Esophagus (tissue), 2 donors: ENCODE measurements at regions not wholly inside any gene's neighbourhood (a gene's known extent, or its start where the extent isn't known, plus 50 kb on each side); places are given as distances from the start of the nearest gene placed in this dataset.
"Not testable (repeated sequence)": the region's sequence is repeated elsewhere in the genome, so short reads cannot be mapped to it uniquely, and the experiment has no call there.

Experiments
- H3K27ac ChIP-seq, 2 donors: one replicate each; pipeline ENCODE4 v1.5.1; 2013; ENCODE audit warnings: low read depth in 2 of 2, mild to moderate bottlenecking in 2 of 2, inconsistent platforms in 1 of 2, low read length in 1 of 2, moderate library complexity in 1 of 2
- H3K27me3 ChIP-seq, 2 donors: one replicate each; pipeline ENCODE4 v1.6.1; 2013; ENCODE audit warnings: low read length in 2 of 2, control low read depth in 1 of 2, mild to moderate bottlenecking in 1 of 2; ENCODE audit not compliant: insufficient read depth in 2 of 2, control insufficient read depth in 1 of 2
- H3K36me3 ChIP-seq, 2 donors: one replicate each; pipeline ENCODE4 v1.6.1; 2013; ENCODE audit warnings: low read length in 1 of 2; ENCODE audit not compliant: control insufficient read depth in 2 of 2, insufficient read depth in 2 of 2
- H3K4me1 ChIP-seq, 2 donors: one replicate each; pipeline ENCODE4 v1.6.1; 2013; ENCODE audit warnings: low read length in 1 of 2; ENCODE audit not compliant: control insufficient read depth in 2 of 2, insufficient read depth in 2 of 2
- H3K4me3 ChIP-seq, 2 donors: one replicate each; pipeline ENCODE4 v1.5.1; 2013; ENCODE audit warnings: low read length in 2 of 2, mild to moderate bottlenecking in 2 of 2, low read depth in 1 of 2, moderate library complexity in 1 of 2
- H3K9me3 ChIP-seq, 2 donors: one replicate each; pipeline ENCODE4 v1.6.1; 2013; ENCODE audit warnings: mild to moderate bottlenecking in 2 of 2, low read depth in 1 of 2, low read length in 1 of 2, moderate library complexity in 1 of 2; ENCODE audit not compliant: control insufficient read depth in 2 of 2, insufficient read depth in 1 of 2
- WGBS, 2 donors: extraction: QIAGEN DNeasy Blood & Tissue Kit; methylation state at CpG; one replicate each; pipeline ENCODE4 v1.1.7; 2013; 5-methylcytosine and 5-hydroxymethylcytosine counted together
- donor health status: healthy with polysubstance abuse.
- donor health status: Bipolar disorder and iron deficiency.

DNA sequence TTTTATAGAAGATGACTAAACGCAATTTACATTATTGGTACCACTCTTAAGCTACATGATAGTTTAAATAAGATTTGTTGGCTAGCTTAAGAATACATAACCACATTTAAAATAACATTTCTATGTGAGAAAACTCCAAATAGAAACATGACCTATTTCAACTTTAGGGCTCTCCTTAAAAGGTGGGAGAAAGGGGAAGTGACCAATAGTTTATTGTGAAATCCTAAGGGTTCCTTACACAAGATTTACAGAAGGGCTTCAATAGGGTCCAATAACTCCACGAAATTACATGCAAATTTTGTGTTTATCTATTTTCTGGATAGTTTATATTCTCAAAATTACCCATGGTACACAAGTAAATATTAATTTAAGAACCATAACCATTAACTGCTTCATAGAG lies 91.6 kb upstream of the DST start:
- H3K4me1 ChIP-seq = no peaks in the 10 kb centered on the region
- H3K4me3 ChIP-seq = no peak overlapping the region
- H3K27ac ChIP-seq = no peak overlapping the region
- no peaks in the 10 kb centered on the region for H3K27me3 ChIP-seq
- H3K36me3 ChIP-seq = no peaks in the 10 kb centered on the region
- WGBS, 2 donors = 67 to 74% methylated on average over 2 of the region's 2 CpGs
- no peaks in the 10 kb centered on the region for H3K9me3 ChIP-seq

DNA sequence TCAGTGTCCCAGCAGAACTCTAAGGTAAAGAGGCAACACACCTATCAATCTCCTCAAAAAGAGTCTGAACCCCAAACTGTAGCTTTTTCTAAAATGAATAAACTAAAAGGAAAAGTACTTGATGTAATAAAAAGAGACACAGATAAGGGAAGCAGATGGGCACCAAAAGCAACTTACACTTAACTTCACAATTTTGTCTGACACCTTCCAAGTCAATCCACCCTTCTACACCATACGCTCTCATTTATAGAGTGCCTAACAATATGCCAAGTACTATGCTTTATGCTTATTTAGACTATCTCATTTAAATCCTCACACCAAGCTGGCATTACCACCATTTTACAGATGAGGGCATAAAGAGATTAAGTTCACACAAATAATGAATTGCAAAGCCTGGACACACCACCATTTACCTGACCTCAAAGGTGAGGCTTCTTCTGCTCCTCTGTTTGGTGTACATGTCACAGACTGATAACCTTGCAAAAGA lies 90.6 kb upstream of the DST start:
- Histone ChIP-seq H3K4me1 (no peaks in the 10 kb centered on the region), H3K9me3 (no peaks in the 10 kb centered on the region), H3K27ac (no peak overlapping the region), H3K27me3 (no peaks in the 10 kb centered on the region), H3K36me3 (no peaks in the 10 kb centered on the region), H3K4me3 (no peak overlapping the region)
- WGBS, 2 donors = 97% methylated on average over 1 of the region's 1 CpG

DNA sequence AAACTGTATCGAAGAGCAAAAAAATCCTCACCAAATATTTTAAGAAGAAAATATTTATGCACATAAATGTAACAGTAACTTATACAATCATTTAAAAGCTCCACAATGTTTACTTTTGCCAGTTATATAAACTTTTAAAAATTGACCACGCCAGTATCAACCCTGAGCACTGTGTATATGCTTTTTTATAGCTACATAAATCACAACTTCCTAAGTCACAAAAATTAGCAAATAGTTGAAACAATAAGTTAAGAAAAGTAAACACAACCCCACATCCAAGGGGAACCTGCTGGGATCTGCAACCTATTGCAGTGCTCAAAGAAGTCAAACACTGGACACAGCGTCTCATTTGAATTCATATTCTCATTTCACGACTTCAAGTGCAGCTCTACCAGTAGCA lies 89.8 kb upstream of the DST start:
- Histone ChIP-seq H3K9me3 (no peaks in the 10 kb centered on the region), H3K36me3 (no peaks in the 10 kb centered on the region), H3K27me3 (no peaks in the 10 kb centered on the region), H3K4me1 (no peaks in the 10 kb centered on the region), H3K4me3 (no peak overlapping the region), H3K27ac (no peak overlapping the region)
- WGBS, 2 donors = 76 to 78% methylated on average over 4 of the region's 4 CpGs

DNA sequence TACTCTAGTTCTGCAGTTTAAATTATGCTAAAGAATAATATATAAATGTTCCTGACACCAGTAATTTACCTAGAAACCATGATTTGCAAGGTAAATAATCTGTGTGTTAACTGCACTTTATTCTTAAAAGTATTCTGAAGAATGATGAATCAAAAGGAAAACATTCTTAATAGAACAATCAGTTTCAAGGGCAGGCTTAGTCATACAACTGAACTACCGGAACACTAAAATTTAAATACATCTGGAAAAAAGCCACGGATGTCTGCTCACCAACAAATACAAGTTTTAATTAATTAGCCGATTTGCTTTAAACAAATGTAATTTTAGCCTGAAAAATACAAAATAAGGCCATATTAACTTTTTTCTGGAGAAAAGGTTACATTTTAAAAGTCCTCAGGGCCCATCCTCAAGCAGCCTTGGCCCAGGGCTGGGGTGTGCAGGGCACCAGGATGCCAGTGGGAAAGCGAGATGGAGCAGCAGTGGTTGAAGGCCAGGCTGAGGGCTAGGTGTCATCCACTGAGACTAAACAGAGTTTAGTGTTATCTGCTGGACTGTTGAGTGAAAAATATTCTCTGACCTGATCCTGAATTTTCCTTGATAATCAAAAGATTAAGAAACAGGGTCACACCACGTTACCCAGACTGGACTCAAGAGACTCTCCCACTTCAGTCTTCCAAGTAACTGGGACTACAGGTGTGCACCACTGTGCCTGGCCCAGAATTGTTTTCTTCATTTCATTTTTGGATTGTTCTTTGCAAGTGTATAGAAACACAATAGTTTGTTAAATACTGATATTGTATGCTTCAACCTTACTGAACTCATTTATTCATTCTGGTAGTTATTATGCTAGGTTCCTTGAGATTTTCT lies 88.2 kb upstream of the DST start:
- no peaks in the 10 kb centered on the region for H3K4me1 ChIP-seq
- H3K27ac ChIP-seq = no peak overlapping the region

DNA sequence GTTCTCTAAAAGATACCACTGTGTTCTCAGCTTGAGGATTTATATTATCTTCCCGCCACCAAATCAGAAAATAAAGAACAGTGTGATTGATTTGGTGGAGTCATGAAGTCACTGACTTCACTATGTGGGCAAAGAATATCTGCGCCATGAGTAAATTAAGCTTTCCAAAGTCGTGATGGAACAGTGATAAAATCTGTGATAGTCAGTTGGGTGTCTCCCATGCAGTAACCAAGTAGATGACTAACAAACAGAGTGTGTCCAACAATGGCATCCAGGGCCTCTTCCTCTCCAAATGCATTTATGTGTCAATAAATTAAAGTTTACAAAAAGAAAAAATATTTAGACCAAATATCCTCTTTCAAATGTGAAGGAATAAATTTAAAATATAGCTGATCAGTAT lies 87.0 kb upstream of the DST start:
- no peak overlapping the region for H3K27ac ChIP-seq
- H3K9me3 ChIP-seq = no peaks in the 10 kb centered on the region
- no peak overlapping the region for H3K4me3 ChIP-seq
- 81 to 89% methylated on average over 3 of the region's 3 CpGs for WGBS, 2 donors
- no peaks in the 10 kb centered on the region for H3K27me3 ChIP-seq
- H3K36me3 ChIP-seq = no peaks in the 10 kb centered on the region
- no peaks in the 10 kb centered on the region for H3K4me1 ChIP-seq

More for the DNA sequence above, 88.2 kb upstream of the DST start:
- H3K36me3 ChIP-seq = no peaks in the 10 kb centered on the region
- no peaks in the 10 kb centered on the region for H3K27me3 ChIP-seq
- no peak overlapping the region for H3K4me3 ChIP-seq
- no peaks in the 10 kb centered on the region for H3K9me3 ChIP-seq
- WGBS, 2 donors = 53 to 54% methylated on average over 5 of the region's 5 CpGs

DNA sequence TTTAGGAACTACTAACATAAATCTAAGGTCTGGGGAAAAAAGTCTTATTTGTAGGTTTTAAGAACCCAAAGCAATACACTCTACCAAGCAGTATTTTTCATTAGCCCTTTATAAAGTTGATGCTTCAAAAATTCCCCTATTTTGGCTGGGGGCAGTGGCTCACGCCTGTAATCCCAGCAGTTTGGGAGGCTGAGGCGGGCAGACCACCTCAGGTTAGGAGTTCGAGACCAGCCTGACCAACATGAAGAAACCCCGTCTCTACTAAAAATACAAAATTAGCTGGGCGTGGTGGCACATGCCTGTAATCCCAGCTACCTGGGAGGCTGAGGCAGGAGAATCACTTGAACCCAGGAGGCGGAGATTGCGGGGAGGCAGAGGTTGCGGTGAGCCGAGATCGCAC lies 86.5 kb upstream of the DST start:
- H3K9me3 ChIP-seq, H3K27me3 ChIP-seq, H3K36me3 ChIP-seq, H3K4me3 ChIP-seq, H3K27ac ChIP-seq, H3K4me1 ChIP-seq: not testable (repeated sequence)
- WGBS, 2 donors = 95% methylated on average over 10 of the region's 10 CpGs

DNA sequence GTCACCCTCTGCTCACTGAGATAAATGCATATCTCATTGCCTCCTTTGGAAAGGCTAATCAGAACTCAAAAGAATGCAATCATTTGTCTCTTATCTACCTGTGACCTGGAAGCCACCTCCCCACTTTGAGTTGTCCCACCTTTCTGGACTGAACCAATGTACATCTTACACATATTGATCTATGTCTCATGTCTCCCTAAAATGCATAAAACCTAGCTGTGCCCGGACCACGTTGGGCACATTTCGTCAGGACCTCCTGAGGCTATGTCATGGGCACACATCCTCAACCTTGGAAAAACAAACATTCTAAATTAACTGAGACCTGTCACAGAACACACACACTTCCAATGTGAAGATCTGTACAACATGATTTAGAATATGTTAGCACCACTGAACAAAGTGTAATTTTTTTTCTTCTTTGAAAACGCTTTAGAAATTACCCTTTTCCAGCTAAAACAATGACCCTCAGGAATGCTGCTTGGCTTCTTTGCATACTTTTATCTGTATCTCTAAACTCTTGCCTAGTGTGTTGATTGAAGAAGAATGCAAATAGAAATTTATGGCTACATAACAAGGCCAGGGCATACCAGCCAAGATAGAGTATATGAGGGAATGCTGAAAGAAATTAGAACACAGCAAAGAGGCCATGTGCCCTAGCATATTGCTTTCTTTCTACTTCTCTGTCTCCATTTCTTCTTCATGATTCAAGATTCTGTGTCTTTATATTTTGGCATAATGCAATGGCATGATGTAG lies 84.6 kb upstream of the DST start:
- no peak overlapping the region for H3K4me3 ChIP-seq
- WGBS, 2 donors = 68 to 77% methylated on average over 4 of the region's 4 CpGs
- no peaks in the 10 kb centered on the region for H3K36me3 ChIP-seq
- no peaks in the 10 kb centered on the region for H3K27me3 ChIP-seq
- H3K9me3 ChIP-seq = no peaks in the 10 kb centered on the region
- no peak overlapping the region for H3K27ac ChIP-seq
- H3K4me1 ChIP-seq = no peaks in the 10 kb centered on the region

DNA sequence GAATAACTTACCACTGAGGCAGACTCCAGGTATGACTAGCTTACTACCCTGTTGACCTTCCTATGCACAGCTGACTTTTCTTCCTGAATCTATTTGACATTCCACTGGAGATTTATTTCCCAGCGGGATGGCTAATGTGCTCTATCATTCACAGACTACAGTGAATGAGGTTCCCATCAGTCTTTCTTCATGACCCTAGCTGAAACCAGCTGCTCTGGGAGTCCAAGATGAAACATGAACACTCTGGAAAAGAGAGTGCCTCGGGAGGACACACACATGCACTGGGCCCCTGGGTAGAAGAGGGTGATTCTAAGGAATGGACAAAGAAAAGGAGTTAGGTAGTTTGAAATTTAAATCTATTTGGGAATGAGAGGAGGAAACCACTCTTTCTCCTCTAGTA lies 82.6 kb upstream of the DST start:
- no peak overlapping the region for H3K27ac ChIP-seq
- H3K36me3 ChIP-seq = no peaks in the 10 kb centered on the region
- H3K4me3 ChIP-seq = no peak overlapping the region
- H3K9me3 ChIP-seq = no peaks in the 10 kb centered on the region
- H3K4me1 ChIP-seq = no peaks in the 10 kb centered on the region
- no peaks in the 10 kb centered on the region for H3K27me3 ChIP-seq
- WGBS, 2 donors = 84 to 89% methylated on average over 2 of the region's 2 CpGs

DNA sequence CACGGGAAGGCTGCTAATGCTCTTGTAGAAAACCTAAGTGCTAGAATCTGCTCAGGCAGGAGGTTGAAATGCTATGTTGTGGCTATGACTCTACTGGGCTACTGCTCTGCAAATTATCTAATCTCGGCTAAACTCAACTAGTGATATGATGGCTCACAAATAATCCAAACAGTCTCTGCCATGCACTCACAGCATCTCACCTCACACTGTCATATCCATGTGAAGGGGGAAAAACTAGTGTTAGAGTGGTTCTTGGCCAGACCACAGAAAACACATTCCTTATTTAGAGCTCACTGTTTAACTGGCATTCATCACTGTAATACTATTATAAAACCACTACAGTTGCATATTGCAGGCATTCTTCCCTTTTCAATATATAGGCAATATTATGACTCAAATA lies 81.8 kb upstream of the DST start:
- H3K27me3 ChIP-seq = no peaks in the 10 kb centered on the region
- WGBS, 2 donors = 62 to 76% methylated on average over 2 of the region's 2 CpGs
- no peaks in the 10 kb centered on the region for H3K36me3 ChIP-seq
- H3K27ac ChIP-seq = no peak overlapping the region
- H3K4me1 ChIP-seq = no peaks in the 10 kb centered on the region
- H3K4me3 ChIP-seq = no peak overlapping the region
- H3K9me3 ChIP-seq = no peaks in the 10 kb centered on the region
